ENCODE measurements at regions not wholly inside any gene's neighbourhood (a gene's known extent, or its start where the extent isn't known, plus 50 kb on each side); places are given as distances from the start of the nearest gene placed in this dataset.

GRCh38 chr10:130487566-130487965 is 351.4 kb downstream of the GLRX3 start:
- no peak overlapping the region for H2AFZ ChIP-seq
- H3K36me3 Mint-ChIP-seq (ENCODE audit: low read depth), result peaks cover 35% of the 10 kb centered on the region; the same call in 2 of the 3 replicates

More at GRCh38 chr10:130487566-130487965, 351.4 kb downstream of the GLRX3 start:
- H3K9me2 ChIP-seq (ENCODE audit: insufficient read depth), result no peaks in the 10 kb centered on the region
- H3K79me2 ChIP-seq (replicated peaks; ENCODE audit: insufficient read depth), result no peaks in the 10 kb centered on the region
- H3K27ac ChIP-seq (ENCODE audit: low read depth), result no peak overlapping the region
- H3F3A ChIP-seq (replicated peaks; ENCODE audit: low read depth), result no peaks in the 10 kb centered on the region
- no peaks in the 10 kb centered on the region for H3K36me3 ChIP-seq (ENCODE audit: insufficient read depth)
- DNase-seq (ENCODE audit: low spot score) (no peak), ATAC-seq (no peak)
- H3K4me3 ChIP-seq, result no peak overlapping the region
- Mint-ChIP-seq H3K4me3 (no peak overlapping the region), H3K27me3 (ENCODE audit: insufficient read depth, low read depth, poor library complexity) (peaks cover 4% of the 10 kb centered on the region), H3K9me3 (peaks cover 99% of the 10 kb centered on the region), H3K27ac (no peak overlapping the region), H3K4me1 (no peaks in the 10 kb centered on the region)
- no peaks in the 10 kb centered on the region for H3K4me1 ChIP-seq (ENCODE audit: insufficient read depth)
- no peaks in the 10 kb centered on the region for H4K20me1 ChIP-seq (replicated peaks; ENCODE audit: insufficient read depth)
- no peaks in the 10 kb centered on the region for H3K27me3 ChIP-seq (ENCODE audit: insufficient read depth)
- TF ChIP-seq EZH2 (IDR thresholded peaks at IDR 0.05; ENCODE audit: low read depth, unreplicated experiment) (no peak), ZNF114 (CRISPR knock-in tag; IDR thresholded peaks at IDR 0.05) (no peak), POLR2AphosphoS5 (IDR thresholded peaks at IDR 0.05; ENCODE audit: low read depth) (no peak), STAT1 (IDR thresholded peaks at IDR 0.05; ENCODE audit: unreplicated experiment) (no peak), CTCF (conservative IDR thresholded peaks at IDR 0.05; ENCODE audit: low read depth in 2 of 2) (no peak), ZNF462 (CRISPR knock-in tag; IDR thresholded peaks at IDR 0.05) (no peak), JUNB (IDR thresholded peaks at IDR 0.05; ENCODE audit: unreplicated experiment) (no peak)
- no peak overlapping the region for H3K4me2 ChIP-seq

All from GM23338 (cell line).